Kidney glomerular epithelial cell (primary cell): ENCODE measurements at regions not wholly inside any gene's neighbourhood (a gene's known extent, or its start where the extent isn't known, plus 50 kb on each side); places are given as distances from the start of the nearest gene placed in this dataset.
"Not testable (repeated sequence)": the region's sequence is repeated elsewhere in the genome, so short reads cannot be mapped to it uniquely, and the experiment has no call there.

Experiments
- DNase-seq: peaks from one replicate; lab custom pipeline; 2025; lab: John Stamatoyannopoulos, UW

DNA sequence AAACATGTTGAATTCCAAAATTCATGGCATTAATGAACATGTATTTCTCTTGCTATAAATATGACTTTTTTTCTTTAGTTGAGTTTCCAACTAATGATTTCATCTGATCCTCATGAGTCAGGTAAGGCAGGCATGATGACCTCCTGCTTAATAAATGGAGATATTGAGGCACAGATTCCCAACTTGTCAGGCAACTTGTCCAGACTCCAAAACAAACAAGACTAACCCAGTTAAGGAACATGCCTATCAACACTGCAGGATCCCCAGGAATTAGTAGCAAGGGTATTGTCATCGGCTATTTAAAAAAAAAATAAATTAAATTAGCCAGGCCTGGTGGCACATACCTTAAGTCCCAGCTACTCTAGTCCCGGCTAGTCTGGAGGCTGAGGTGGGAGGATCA lies 121.3 kb upstream of the SALL4 start:
- DNase-seq, result no peak

DNA sequence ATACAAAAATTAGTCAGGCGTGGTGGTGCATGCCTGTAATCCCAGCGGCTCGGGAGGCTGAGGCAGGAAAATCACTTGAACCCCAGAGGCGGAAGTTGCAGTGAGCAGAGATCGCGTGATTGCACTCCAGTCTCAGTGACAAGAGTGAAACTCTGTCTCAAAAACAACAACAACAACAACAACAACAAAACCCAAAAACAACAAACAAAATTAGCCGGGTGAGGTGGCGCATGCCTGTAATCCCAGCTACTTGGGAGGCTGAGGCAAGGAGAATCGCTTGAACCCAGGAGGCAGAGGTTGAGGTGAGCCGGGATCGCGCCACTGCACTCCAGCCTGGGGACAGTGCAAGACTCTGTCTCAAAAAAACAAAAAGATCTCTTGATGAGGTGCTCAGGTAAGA lies 120.5 kb upstream of the SALL4 start:
- not testable (repeated sequence) for DNase-seq

DNA sequence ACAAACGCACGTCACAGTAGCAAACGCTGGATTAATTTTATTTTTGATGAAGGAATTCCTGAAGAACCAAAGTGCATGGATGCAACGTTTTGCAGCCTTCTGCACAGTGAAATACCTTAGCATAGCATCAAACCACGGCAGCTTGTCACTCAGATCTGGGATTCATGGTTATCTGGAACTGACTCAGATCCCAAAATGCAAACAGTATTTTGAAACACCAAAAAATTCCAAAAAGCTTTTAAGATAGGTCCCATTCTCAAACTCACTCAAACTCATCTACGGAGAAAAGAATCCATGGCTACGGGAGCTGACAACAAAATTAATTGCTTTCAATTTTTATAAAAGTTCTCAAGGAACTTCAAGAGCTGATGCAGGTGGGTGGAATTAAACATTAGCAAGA lies 116.2 kb upstream of the SALL4 start:
- no peak for DNase-seq

DNA sequence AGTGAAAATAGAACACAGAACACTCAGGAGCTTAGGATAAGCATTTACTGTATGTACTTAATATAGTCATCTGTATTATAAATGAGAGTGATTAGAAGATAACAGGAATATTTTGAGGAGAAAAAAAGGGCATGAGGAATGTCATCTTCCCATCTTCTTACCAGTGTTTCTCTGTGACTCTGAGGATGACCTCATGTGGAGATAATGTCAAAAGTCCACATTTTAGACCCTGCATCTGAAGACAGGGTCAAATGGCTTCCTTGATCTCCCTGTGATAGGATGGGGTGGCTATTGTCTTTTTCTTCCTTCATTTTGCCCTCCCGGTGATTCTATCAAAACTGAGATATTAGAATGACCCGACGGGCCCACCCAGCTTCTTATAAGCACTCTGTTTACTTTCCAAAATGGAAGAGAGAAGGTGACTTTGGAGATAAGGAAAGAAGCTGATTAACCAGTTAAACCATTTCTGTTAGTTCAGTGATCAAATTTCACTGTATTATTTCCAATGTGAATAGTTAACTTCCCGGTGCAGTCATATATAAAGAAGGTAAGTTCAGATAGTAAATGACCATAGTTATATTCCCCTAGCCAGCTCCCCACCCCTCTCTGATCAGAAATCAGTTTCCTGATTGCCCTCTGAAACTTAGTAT lies 115.7 kb upstream of the SALL4 start:
- no peak for DNase-seq

DNA sequence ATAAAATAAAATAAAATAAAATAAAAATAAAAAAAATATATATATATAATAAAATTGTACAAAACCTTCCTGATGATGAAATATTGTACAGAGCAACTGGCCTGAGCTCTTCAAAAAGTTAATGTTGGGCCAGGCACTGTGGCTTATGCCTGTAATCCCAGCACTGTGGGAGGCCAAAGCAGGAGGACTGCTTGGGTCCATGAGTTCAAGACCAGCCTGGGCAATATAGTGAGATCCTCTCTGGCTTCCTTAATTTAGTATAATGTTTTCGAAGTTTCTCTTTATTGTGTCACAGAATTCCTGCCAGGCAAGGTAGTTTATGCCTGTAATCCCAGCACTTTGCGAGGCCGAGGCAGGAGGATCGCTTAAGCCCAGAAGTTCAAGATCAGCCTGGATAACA lies 113.9 kb upstream of the SALL4 start:
- no peak for DNase-seq

DNA sequence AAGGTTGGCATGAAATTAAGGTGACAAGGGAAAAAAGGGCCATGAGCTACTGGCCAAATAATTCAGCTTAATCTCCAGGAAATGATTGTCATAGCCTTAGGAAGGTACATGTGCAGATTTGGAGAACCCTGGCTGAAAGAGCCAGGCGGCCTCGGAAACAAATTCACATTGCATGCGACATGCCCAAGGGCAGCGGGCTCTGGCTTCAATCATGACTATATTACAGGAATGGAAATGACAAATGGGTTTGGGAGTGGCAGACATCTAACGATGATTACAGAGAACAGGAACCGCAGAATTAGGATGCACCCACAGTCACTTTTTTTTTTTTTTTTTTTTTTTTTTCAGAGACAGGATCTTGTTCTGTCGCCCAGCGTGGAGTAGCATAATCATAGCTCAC lies 112.4 kb upstream of the SALL4 start:
- DNase-seq, result no peak

DNA sequence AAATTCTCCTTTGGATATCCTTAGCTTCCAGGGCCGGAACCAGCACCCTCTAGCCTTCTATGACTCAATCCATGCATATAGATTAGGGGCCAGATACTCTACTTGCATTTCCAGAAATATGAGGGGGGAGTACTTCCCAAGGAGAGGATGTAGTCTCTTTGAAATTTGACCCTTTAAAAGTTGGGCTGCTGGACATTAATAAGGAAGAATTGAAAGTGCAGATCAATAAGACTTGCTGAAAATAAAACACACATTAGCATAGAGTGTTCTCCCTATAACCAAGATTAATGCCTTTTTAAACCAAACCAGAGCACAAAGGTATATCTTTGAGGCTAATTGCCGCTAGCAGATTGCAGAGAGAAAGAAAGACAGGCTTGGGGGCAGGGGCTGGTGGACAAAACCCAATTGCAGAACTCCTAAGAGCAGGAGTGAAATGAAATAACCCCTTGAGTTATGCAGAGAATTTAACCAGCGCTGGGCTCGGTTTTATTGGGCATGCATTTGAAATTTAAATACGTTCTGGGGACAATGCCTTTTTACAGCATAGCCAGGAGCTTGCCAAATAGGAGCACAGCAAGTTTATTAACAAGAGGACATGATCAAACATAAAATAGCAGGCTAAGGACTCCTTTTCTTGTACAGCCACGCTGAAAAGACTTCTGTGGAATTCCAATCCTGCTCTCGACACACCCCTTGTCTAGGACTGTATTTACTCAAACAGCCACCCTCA lies 108.2 kb upstream of the SALL4 start:
- DNase-seq, result no peak

DNA sequence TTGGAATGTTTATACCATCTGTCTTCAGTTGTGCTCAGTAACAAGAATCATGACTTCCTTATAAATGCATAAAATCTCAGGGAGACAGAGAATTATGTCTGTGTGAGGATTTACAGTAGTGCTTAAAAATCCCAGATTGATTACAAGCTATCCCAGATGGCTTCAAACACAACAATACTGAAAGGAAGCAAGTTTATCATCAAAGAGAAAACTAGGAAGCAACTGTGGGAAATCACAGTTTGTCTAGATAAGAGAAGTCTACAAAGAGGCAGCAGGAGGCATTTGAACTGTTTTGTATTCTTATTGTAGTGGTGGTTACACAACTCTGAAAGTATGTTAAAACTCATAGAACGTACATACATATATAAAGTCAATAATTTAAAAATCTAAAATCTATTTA lies 104.4 kb upstream of the SALL4 start:
- no peak for DNase-seq

DNA sequence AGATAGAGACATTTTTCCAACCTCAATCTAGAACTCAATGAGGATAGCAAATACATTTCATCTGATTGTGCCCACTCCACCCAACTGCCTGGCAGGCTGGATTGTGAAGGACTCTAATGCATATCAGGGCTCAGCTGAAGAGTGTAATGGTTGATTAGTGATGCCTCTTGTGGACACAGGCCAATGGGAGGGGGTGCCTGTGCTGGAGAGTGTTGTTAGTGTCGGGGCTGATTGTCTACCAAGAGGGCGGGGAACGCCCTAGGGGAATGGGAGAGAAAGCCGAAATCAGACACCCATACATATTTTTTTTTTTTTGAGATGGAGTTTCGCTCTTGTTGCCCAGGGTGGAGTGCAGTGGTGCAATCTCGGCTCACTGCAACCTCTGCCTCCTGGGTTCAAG lies 103.7 kb upstream of the SALL4 start:
- no peak for DNase-seq

DNA sequence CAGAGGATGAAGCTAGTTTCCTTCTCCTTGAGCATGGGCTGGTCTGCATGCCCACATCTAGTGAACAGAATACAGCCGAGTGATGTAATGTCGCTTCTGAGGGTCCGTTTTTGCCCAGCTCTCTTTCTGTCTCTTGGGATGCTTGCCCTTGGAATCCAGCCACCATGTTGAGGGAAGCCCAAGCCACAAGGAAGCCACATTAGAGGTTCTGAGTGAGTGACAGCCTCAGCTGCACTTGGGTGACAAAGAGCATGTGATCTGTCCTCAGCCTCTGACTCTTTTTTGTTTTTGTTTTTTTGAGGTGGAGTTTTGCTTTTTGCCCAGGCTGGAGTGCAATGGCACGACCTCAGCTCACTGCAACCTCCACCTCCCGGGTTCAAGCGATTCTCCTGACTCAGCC lies 100.6 kb upstream of the SALL4 start:
- DNase-seq, result no peak

DNA sequence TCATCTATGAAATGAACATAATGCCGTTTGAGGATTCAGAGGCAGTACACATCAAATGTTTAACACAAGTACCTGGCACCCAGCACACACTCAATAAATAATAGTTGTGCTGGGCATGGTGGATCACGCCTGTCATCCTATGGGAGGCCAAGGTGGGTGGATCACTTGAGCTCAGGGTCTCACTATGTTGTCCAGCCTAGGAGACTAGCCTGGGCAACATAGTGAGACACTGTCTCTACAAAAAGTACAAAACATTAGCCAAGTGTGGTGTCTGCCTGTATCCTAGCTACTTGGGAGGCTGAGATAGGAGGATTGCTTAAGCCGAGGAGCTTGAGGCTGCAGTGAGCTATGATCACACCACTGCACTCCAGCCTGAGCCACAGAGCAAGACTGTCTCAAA lies 98.1 kb upstream of the SALL4 start:
- DNase-seq, result no peak

DNA sequence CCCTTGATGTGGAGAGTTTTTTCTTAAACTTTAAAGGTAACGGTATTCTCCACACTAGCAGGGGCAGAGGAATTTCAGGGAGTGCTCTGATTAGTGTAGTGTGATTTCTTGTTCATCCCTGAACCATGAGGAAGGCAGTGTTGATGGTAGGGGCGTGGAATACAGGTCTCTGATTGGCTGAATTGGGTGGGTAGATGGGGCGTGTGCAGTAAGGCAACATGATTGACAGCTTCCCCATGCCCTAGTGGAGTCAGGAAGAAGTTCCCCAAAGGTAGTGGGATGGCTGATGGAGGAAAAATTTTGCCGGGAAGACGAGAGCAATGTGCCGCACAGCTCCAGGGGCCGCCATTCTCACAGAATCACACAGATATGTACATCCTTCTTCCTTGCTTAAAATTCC lies 97.4 kb upstream of the SALL4 start:
- no peak for DNase-seq

DNA sequence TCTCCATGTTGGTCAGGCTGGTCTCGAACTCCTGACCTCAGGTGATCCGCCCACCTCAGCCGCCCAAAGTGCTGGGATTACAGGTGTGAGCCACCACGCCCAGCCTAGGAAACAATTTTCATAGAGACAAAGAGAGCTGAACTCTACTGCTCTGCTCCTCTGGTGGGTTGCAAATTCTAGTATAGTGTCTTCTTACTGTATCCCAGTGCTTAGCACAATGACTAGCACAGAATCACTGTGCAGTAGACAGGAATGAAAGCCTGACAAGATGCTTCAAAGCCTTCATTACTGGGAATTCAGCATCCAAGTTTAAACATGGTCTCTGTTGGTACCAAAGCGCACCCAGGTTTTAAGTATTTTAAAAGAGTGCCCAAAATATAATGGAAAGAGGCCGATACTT lies 96.5 kb upstream of the SALL4 start:
- no peak for DNase-seq

DNA sequence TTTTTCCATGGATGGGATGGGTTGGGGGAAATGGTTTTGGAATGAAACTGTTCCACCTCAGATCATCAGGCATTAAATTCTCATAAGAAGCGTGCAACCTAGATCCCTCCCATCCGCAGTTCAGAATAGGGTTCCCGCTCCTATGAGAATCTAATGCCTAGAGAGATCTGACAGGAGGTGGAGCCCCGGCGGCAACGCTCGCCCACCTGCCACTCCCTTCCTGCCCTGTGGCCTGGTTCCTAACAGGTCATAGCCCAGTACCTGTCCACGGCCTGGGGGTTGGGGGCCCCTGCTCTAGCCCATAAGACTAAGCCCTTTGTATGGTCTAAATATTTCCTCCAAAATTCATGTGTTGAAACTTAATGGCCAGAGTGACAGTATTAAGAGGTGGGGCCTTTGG lies 92.3 kb upstream of the SALL4 start:
- no peak for DNase-seq

DNA sequence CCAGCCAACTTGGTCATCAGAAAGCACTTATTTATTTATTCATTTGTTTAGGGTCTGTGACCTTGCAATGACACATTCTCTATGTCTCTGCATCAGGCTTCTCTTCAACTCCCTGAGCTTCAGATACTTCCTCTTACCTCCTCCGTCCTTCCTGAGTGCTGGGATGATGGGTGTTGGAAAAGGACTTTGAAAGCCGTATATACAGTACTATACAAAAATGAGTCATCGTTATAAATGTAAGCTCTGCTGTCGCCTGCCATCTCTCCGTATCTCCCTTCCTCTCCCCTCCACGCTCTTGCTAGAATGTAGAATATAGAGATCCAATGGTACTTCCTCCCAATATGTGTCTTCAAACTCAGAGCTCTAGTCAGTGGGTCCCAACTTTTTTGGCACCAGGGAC lies 91.9 kb upstream of the SALL4 start:
- DNase-seq, result no peak

DNA sequence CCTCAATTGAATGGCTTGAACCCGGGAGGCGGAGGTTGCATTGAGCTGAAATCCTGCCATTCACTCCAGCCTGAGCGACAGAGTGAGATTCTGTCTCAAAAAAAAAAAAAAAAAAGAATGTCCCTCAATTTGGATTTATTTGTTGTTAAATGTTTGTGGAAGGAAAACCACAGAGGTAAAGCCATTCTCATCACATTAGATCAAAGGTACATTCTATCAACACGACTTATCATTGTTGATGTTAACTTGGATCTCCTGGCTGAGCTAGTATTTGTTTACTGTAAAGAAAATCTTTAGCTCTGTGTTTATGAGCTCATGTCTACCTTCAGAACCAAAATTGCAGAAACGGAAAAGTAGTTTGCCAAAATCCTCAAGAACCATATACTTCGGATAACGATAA lies 91.4 kb upstream of the SALL4 start:
- DNase-seq, result no peak

DNA sequence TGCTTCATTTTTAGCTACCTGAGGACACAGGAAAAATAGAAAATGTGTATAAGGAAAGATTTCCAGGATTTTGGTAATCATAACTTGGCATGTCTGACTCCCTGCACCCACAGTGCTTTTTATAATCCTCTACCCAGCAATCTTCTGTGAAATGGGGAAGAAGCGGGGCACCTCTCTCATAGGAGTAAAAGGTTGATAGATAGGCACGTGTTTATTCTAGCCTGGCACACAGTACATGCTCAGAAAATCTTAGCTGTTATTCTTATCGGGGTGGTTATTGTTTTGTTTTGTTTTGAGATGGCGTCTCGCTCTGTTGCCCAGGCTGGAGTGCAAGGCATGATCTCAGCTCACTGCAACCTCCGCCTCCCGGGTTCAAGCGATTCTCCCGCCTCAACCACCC lies 87.7 kb upstream of the SALL4 start:
- no peak for DNase-seq

DNA sequence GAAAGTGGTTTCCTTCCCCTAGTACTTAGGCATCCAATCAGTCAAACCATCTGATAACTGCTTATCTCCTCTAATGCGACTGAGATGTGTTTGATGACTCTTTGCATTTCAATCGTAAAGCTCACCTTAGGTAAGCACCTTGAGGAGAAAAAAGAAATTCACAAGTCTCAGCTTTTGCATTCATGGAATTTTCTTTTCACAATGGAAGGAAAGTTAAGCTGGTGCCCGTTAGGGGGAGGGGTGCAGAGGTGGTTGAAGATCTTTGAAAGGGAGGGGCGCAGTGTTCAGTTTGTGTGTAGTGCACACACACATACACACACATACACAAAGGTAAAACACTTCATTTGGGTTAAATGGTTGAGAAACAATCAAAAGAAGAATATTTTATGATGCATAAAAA lies 87.1 kb upstream of the SALL4 start:
- no peak for DNase-seq

DNA sequence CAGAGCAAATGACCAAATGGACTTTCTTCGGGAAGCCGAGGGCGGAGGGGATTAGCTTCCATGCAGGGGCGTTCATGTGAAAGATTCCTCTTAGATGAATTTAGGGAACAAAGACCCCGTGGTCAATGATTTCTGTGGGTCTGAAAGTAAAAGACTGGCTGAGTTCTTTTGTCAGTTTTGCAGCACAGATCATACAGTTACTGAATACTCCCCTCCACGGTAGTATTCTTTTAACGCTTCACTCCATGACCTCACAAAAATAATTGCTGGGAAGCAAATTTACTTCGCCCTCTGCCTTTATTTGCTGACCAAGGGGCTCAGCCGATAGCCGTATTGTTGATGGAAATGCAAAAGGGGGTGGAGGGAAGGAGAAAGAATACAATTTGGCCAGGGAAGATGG lies 86.0 kb upstream of the SALL4 start:
- DNase-seq, result no peak

DNA sequence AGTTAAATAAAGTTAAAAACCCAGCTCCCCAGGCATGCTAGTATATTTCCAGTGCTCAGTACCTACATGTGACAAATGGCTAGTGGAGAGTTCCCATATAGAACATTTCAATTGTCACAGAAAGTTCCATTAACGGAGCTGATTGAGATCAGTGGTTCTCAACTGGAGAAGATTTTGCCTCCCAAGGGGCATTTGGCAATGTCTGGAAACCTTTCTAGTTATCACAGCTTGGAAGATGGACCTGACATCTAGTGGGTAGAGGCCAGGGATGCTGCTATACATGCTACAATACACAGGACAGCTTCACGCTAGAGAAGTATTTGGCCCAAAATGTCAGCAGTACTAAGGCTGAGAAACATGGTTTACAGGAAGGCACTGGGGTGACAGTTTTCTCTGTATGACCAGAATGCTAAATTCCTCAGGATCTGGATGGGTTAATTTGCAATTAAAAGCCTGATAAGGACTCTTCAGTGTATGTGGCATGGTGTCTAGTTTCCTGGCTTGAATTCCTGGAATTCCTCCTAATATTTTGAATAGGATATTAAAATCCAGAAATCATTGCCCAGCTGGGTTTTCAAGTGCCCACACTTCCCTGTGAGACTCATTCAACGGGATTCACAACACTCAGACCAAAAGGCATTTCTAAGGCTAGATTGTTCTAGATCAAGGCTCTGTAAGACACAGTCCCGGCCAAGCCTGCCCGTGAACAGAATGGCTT lies 84.7 kb upstream of the SALL4 start:
- peak; percentile 16 for DNase-seq

DNA sequence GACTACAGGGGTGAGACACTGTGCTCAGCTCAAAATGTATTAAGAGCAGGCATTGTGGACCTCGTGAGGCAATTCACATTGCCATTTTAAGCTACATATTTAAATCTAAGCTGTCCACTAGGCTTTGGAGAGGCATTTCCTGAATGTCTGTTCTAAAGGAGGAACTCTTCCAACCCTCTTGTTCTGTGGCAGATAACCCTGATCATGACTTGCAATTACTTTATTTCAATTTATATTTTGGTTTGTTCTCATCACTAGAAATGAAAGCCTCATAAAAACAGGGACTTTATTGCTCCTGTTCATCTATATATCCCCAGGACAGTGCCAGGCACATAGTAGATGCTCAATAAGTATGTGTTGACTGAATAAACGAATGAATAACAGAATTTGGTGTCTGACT lies 84.0 kb upstream of the SALL4 start:
- DNase-seq, result no peak

DNA sequence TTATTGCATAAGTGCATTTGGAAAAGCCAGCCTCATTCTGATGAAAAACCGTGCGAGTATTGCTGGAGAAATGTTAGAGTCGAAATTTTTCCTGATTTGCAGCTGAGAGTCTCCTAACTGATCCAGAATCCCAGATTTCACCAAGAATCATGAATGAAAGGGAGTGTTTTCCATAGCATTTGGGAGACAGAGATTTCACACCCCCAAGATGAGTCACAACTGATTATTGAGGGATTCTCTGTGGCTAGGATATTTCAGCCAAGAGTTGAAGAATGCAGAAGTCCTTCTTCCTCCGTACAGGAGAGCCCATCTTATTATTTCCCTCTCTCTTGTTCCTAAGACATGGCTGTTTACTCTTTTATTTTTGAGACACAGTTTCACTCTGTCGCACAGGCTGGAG lies 82.2 kb upstream of the SALL4 start:
- DNase-seq, result no peak

DNA sequence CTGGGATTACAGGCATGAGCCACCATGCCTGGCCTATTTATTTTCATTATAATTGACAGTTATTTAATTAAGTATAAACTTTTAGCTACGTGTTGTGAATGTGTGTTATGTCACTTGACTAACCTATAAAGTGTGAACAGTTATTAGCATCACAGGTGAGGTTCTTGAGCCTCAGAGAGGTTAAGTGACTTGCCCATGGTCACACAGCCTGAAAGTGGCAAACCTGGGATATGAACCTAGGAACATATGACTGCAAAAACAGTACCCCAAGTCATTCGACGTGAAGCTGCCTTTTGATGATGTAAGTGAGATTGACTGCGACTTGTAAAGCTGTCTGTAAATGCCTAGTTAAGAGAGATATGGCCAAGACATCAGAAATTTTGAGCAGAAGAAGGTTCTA lies 77.9 kb upstream of the SALL4 start:
- no peak for DNase-seq
